WTC11 (cell line): ENCODE measurements at regions not wholly inside any gene's neighbourhood (a gene's known extent, or its start where the extent isn't known, plus 50 kb on each side); places are given as distances from the start of the nearest gene placed in this dataset.

Experiments
- ATAC-seq: fragments of 200-7000 bp; cut with Tn5 transposase; 2 replicates; pipeline ENCODE4 v1.10.0; 2021; ENCODE audit warnings: mild to moderate bottlenecking, moderate library complexity
- CTCF ChIA-PET: fragments of 300-600 bp; sonication (Branson Sonifier 250); formaldehyde crosslinking; loops from one replicate; lab custom pipeline; 2021; ENCODE audit warnings: antibody characterized with exemption; lab: Charles Lee
- POLR2A ChIA-PET: fragments of 350-600 bp; sonication (Branson Sonifier 250); formaldehyde crosslinking; loops from one replicate; lab custom pipeline; 2021; ENCODE audit warnings: antibody characterized with exemption; lab: Charles Lee
- DNase-seq: peaks from one replicate; pipeline ENCODE4 v3.0.0; 2021; ENCODE audit warnings: low spot score
- H3K27ac Mint-ChIP-seq: 2 replicates; pipeline ENCODE4 v1.8.0; 2021; ENCODE audit warnings: mixed read lengths
- H3K27me3 Mint-ChIP-seq: 2 replicates; pipeline ENCODE4 v1.8.0; 2021; ENCODE audit warnings: low read depth, mild to moderate bottlenecking, moderate library complexity, mixed read lengths
- H3K36me3 Mint-ChIP-seq: 2 replicates; pipeline ENCODE4 v1.8.0; 2021; ENCODE audit warnings: mixed read lengths
- H3K4me1 Mint-ChIP-seq: 2 replicates; pipeline ENCODE4 v1.8.0; 2022; ENCODE audit warnings: mixed read lengths
- H3K4me3 Mint-ChIP-seq: 2 replicates; pipeline ENCODE4 v1.8.0; 2021; ENCODE audit warnings: mild to moderate bottlenecking, moderate library complexity, mixed read lengths
- H3K9me3 Mint-ChIP-seq: 2 replicates; pipeline ENCODE4 v1.8.0; 2021; ENCODE audit warnings: mixed read lengths
- ATF6 ChIP-seq: sonication (generic); formaldehyde crosslinking; IDR thresholded peaks from 2 replicates; pipeline ENCODE4 v1.8.1; 2023; ENCODE audit warnings: mild to moderate bottlenecking, missing genetic modification reagents
- CDX4 ChIP-seq: fragments of 250-450 bp; sonication (Bioruptor Pico); IDR thresholded peaks from 2 replicates; pipeline ENCODE4 v1.9.0; 2021; ENCODE audit warnings: moderate library complexity, mild to moderate bottlenecking, inconsistent platforms, borderline replicate concordance
- CREB1 ChIP-seq: sonication (generic); formaldehyde crosslinking; IDR thresholded peaks from 2 replicates; pipeline ENCODE4 v1.8.0; 2023; ENCODE audit warnings: mild to moderate bottlenecking, missing genetic modification reagents
- CREM ChIP-seq: sonication (generic); formaldehyde crosslinking; IDR thresholded peaks from 2 replicates; pipeline ENCODE4 v1.8.1; 2022; ENCODE audit warnings: mild to moderate bottlenecking, missing genetic modification reagents, moderate library complexity
- E2F1 ChIP-seq: sonication (generic); formaldehyde crosslinking; IDR thresholded peaks from 2 replicates; pipeline ENCODE4 v1.8.0; 2022; ENCODE audit warnings: mild to moderate bottlenecking, missing genetic modification reagents
- FOXK1 ChIP-seq: sonication (generic); formaldehyde crosslinking; IDR thresholded peaks from 2 replicates; pipeline ENCODE4 v1.8.0; 2022; ENCODE audit warnings: mild to moderate bottlenecking, moderate library complexity, missing genetic modification reagents
- FOXP1 ChIP-seq: sonication (generic); formaldehyde crosslinking; IDR thresholded peaks from 2 replicates; pipeline ENCODE4 v1.8.0; 2022; ENCODE audit warnings: missing genetic modification reagents, mild to moderate bottlenecking, moderate library complexity, borderline replicate concordance
- FOXP4 ChIP-seq: sonication (generic); formaldehyde crosslinking; IDR thresholded peaks from 2 replicates; pipeline ENCODE4 v1.8.0; 2022; ENCODE audit warnings: mild to moderate bottlenecking, missing genetic modification reagents
- GABPB1 ChIP-seq: sonication (generic); formaldehyde crosslinking; IDR thresholded peaks from 2 replicates; pipeline ENCODE4 v1.8.1; 2023; ENCODE audit warnings: mild to moderate bottlenecking, missing genetic modification reagents
- JAZF1 ChIP-seq: fragments of 250-450 bp; sonication (Bioruptor Pico); IDR thresholded peaks from 2 replicates; pipeline ENCODE4 v1.9.0; 2021; ENCODE audit warnings: moderate library complexity, mild to moderate bottlenecking, inconsistent platforms
- MAX ChIP-seq: sonication (generic); formaldehyde crosslinking; IDR thresholded peaks from 2 replicates; pipeline ENCODE4 v1.8.0; 2022; ENCODE audit warnings: mild to moderate bottlenecking, missing genetic modification reagents
- NR1H2 ChIP-seq: sonication (generic); formaldehyde crosslinking; IDR thresholded peaks from 2 replicates; pipeline ENCODE4 v1.9.0; 2021; ENCODE audit warnings: mild to moderate bottlenecking, moderate library complexity, missing genetic modification reagents
- NR3C1 ChIP-seq: sonication (generic); formaldehyde crosslinking; conservative IDR thresholded peaks from 2 replicates; pipeline ENCODE4 v1.8.1; 2023; ENCODE audit warnings: low read depth, mild to moderate bottlenecking, missing genetic modification reagents
- PRDM15 ChIP-seq: sonication (generic); formaldehyde crosslinking; IDR thresholded peaks from 2 replicates; pipeline ENCODE4 v1.8.0; 2022; ENCODE audit warnings: missing genetic modification reagents
- PRRX2 ChIP-seq: fragments of 250-450 bp; sonication (Bioruptor Pico); IDR thresholded peaks from 2 replicates; pipeline ENCODE4 v1.8.0; 2021; ENCODE audit warnings: mild to moderate bottlenecking
- RORB ChIP-seq: fragments of 250-450 bp; sonication (Bioruptor Pico); IDR thresholded peaks from 2 replicates; pipeline ENCODE4 v1.9.0; 2021; ENCODE audit warnings: mild to moderate bottlenecking
- ZNF138 ChIP-seq: sonication (generic); formaldehyde crosslinking; conservative IDR thresholded peaks from 2 replicates; pipeline ENCODE4 v1.8.1; 2022; ENCODE audit warnings: mild to moderate bottlenecking, moderate library complexity, missing genetic modification reagents
- ZNF263 ChIP-seq: sonication (generic); formaldehyde crosslinking; IDR thresholded peaks from 2 replicates; pipeline ENCODE4 v1.8.1; 2022; ENCODE audit warnings: low read depth, mild to moderate bottlenecking, moderate library complexity, missing genetic modification reagents
- ZNF416 ChIP-seq: fragments of 250-450 bp; sonication (Bioruptor Pico); IDR thresholded peaks from 2 replicates; pipeline ENCODE4 v1.9.0; 2021; ENCODE audit warnings: mild to moderate bottlenecking, inconsistent platforms
- ZNF423 ChIP-seq: fragments of 250-450 bp; sonication (Bioruptor Pico); IDR thresholded peaks from 2 replicates; pipeline ENCODE4 v2.1.2; 2022; ENCODE audit warnings: mild to moderate bottlenecking, moderate library complexity

- peaks cover 29% of the 10 kb centered on the region for H3K4me1 Mint-ChIP-seq
- no peak for TF ChIP-seq FOXP4 (CRISPR knock-in tag)
- no peak for TF ChIP-seq JAZF1 (CRISPR knock-in tag)
- TF ChIP-seq ZNF263: no peak
- TF ChIP-seq CREB1 (CRISPR knock-in tag): no peak
- no peak for TF ChIP-seq RORB (CRISPR knock-in tag)
- no peak for TF ChIP-seq FOXK1 (CRISPR knock-in tag)
- no peak for TF ChIP-seq ZNF423 (CRISPR knock-in tag)
- TF ChIP-seq FOXP1: no peak
- TF ChIP-seq CDX4 (CRISPR knock-in tag): no peak
- TF ChIP-seq NR3C1 (CRISPR knock-in tag): no peak
- no peak for TF ChIP-seq PRRX2 (CRISPR knock-in tag)
- TF ChIP-seq ZNF416: no peak
- TF ChIP-seq CREM (CRISPR knock-in tag): no peak
- no peak for TF ChIP-seq MAX
- TF ChIP-seq, all 79 proteins: peak for 0
- peaks cover 4% of the 10 kb centered on the region for H3K27me3 Mint-ChIP-seq
- ATAC-seq (no peak), DNase-seq (no peak)
- peaks cover 5% of the 10 kb centered on the region for H3K9me3 Mint-ChIP-seq
- H3K4me3 Mint-ChIP-seq: no peak overlapping the region
- no peak overlapping the region for H3K27ac Mint-ChIP-seq
- 0 out of 2 replicates have a peak, but pooled peaks cover 3% of the 10 kb centered on the region for H3K36me3 Mint-ChIP-seq
- ChIA-PET POLR2A (no interaction called here), CTCF (no interaction called here)
Observed at GRCh38 chr2:105184420-105184819, 57.1 kb upstream of the GPR45 start.

GRCh38 chr2:105186967-105187498, 54.5 kb upstream of the GPR45 start:
- H3K4me3 Mint-ChIP-seq: no peak overlapping the region
- no peak overlapping the region for H3K27ac Mint-ChIP-seq
- ChIA-PET POLR2A (no interaction called here), CTCF (interaction anchor here (1.2 kb wide), 1 partner anchor 51 kb away, joined by 6 read pairs; no protein-coding TSS in a partner anchor)
- TF ChIP-seq PRDM15 (no peak), GABPB1 (CRISPR knock-in tag) (no peak), ZNF416 (no peak)
- H3K9me3 Mint-ChIP-seq: peaks cover 28% of the 10 kb centered on the region
- no peak; the same call in 1 of the 2 replicates for ATAC-seq
- peaks cover 18% of the 10 kb centered on the region for H3K36me3 Mint-ChIP-seq
- peaks cover 10% of the 10 kb centered on the region for H3K4me1 Mint-ChIP-seq
- H3K27me3 Mint-ChIP-seq: peaks cover 14% of the 10 kb centered on the region
- no peak for DNase-seq

GRCh38 chr2:105187531-105187930, 54.0 kb upstream of the GPR45 start:
- ATAC-seq (no peak), DNase-seq (no peak)
- no peak overlapping the region for H3K4me3 Mint-ChIP-seq
- ChIA-PET POLR2A (no interaction called here), CTCF (interaction anchor here (1.2 to 1.9 kb wide), 4 partner anchors 8 to 68 kb away, joined by 5 to 8 read pairs (median 6); no protein-coding TSS in a partner anchor)
- H3K4me1 Mint-ChIP-seq: peaks cover 10% of the 10 kb centered on the region
- no peak overlapping the region for H3K27ac Mint-ChIP-seq
- H3K9me3 Mint-ChIP-seq: peaks cover 29% of the 10 kb centered on the region
- peaks cover 14% of the 10 kb centered on the region for H3K27me3 Mint-ChIP-seq
- H3K36me3 Mint-ChIP-seq: peaks cover 18% of the 10 kb centered on the region
- TF ChIP-seq ZNF416 (no peak), ATF6 (CRISPR knock-in tag) (no peak), NR1H2 (CRISPR knock-in tag) (no peak), ZNF138 (CRISPR knock-in tag) (no peak), MAX (no peak), E2F1 (CRISPR knock-in tag) (no peak)
